Ascending aorta (tissue), 2 donors: ENCODE measurements at regions not wholly inside any gene's neighbourhood (a gene's known extent, or its start where the extent isn't known, plus 50 kb on each side); places are given as distances from the start of the nearest gene placed in this dataset.

Experiments
- DNase-seq, 2 donors: peaks; one replicate each; pipeline ENCODE4 v3.0.0-alpha.2; 2019; ENCODE audit warnings: low spot score in 2 of 2
- H3K27ac ChIP-seq, 2 donors: fragments of 200-600 bp; sonication (generic); one replicate each; pipeline ENCODE4 v1.5.1; 2016 to 2017; ENCODE audit warnings: mild to moderate bottlenecking in 1 of 2
- H3K27me3 ChIP-seq: fragments of 200-600 bp; sonication (generic); one replicate; pipeline ENCODE4 v1.5.1; 2017
- H3K36me3 ChIP-seq, 2 donors: fragments of 200-600 bp; sonication (generic); one replicate each; pipeline ENCODE4 v1.5.1; 2016
- H3K4me1 ChIP-seq, 2 donors: fragments of 200-600 bp; sonication (generic); one replicate each; pipeline ENCODE4 v1.5.1; 2016 to 2017; ENCODE audit warnings: mild to moderate bottlenecking in 1 of 2
- H3K4me3 ChIP-seq, 2 donors: fragments of 200-600 bp; sonication (generic); one replicate each; pipeline ENCODE4 v1.5.1; 2016 to 2017; ENCODE audit warnings: mild to moderate bottlenecking in 1 of 2
- H3K9me3 ChIP-seq, 2 donors: fragments of 200-600 bp; sonication (generic); one replicate each; pipeline ENCODE4 v1.5.1; 2016
- intact Hi-C: fragments of 100-400 bp; cut with DNase I; formaldehyde crosslinking; loops from one replicate; pipeline ENCODE4 v1.15.1; 2023
- TF ChIP-seq, protein P1 (sequence below), 3 experiments: fragments of 200-600 bp in 2 of 3; fragments of 450-650 bp in 1 of 3; sonication (generic) in 2 of 3; IDR thresholded peaks; one replicate each; pipeline ENCODE4 v1.5.1; 2016 to 2019; ENCODE audit warnings: antibody characterized with exemption in 3 of 3, mild to moderate bottlenecking in 1 of 3, moderate library complexity in 1 of 3

GRCh38 chrX:7985568-7985967 lies 58.4 kb upstream of the PNPLA4 start:
- TF ChIP-seq, protein P1, sequence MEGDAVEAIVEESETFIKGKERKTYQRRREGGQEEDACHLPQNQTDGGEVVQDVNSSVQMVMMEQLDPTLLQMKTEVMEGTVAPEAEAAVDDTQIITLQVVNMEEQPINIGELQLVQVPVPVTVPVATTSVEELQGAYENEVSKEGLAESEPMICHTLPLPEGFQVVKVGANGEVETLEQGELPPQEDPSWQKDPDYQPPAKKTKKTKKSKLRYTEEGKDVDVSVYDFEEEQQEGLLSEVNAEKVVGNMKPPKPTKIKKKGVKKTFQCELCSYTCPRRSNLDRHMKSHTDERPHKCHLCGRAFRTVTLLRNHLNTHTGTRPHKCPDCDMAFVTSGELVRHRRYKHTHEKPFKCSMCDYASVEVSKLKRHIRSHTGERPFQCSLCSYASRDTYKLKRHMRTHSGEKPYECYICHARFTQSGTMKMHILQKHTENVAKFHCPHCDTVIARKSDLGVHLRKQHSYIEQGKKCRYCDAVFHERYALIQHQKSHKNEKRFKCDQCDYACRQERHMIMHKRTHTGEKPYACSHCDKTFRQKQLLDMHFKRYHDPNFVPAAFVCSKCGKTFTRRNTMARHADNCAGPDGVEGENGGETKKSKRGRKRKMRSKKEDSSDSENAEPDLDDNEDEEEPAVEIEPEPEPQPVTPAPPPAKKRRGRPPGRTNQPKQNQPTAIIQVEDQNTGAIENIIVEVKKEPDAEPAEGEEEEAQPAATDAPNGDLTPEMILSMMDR (IDR thresholded peaks at IDR 0.05): no peak
- no peak for DNase-seq
- Histone ChIP-seq H3K27ac (no peak overlapping the region), H3K27me3 (no peaks in the 10 kb centered on the region), H3K4me3 (no peak overlapping the region), H3K9me3 (no peaks in the 10 kb centered on the region), H3K4me1 (no peaks in the 10 kb centered on the region), H3K36me3 (no peaks in the 10 kb centered on the region)
- intact Hi-C loops: no loop called here

- H3K9me3 ChIP-seq: no peaks in the 10 kb centered on the region
- intact Hi-C loops: no loop called here
- H3K27me3 ChIP-seq: no peaks in the 10 kb centered on the region
- TF ChIP-seq, protein P1 (IDR thresholded peaks at IDR 0.05): no peak
- no peak overlapping the region for H3K27ac ChIP-seq
- no peaks in the 10 kb centered on the region for H3K4me1 ChIP-seq
- H3K4me3 ChIP-seq: no peak overlapping the region
- no peaks in the 10 kb centered on the region for H3K36me3 ChIP-seq
- DNase-seq: no peak
Measured at GRCh38 chrX:7983581-7983980, 56.4 kb upstream of the PNPLA4 start.
